Gastrocnemius medialis (tissue), 4 donors: ENCODE measurements at regions not wholly inside any gene's neighbourhood (a gene's known extent, or its start where the extent isn't known, plus 50 kb on each side); places are given as distances from the start of the nearest gene placed in this dataset.
A peak's percentile ranks its signal among the peaks of the same experiment; 100 is the strongest.

ENCODE experiments used
- ATAC-seq, 2 donors: fragments of 150-250 bp; one replicate each; pipeline ENCODE4 v1.9.1; 2016
- DNase-seq, 2 donors: peaks; one replicate each; pipeline ENCODE4 v3.0.0-alpha.2; 2019
- H3K27ac ChIP-seq, 4 donors: fragments of 200-600 bp; sonication (generic); 1 replicate in 1 of 4; 2 replicates in 3 of 4; pipeline ENCODE4 v1.5.1; 2016 to 2018; ENCODE audit warnings: mild to moderate bottlenecking in 2 of 4, moderate library complexity in 1 of 4
- H3K27me3 ChIP-seq, 3 donors: fragments of 200-600 bp; sonication (generic) in 2 of 3; 1 replicate in 1 of 3; 2 replicates in 2 of 3; pipeline versions ENCODE4 v1.5.1 to v1.6.0; 2016 to 2019; ENCODE audit warnings: mild to moderate bottlenecking in 1 of 3, moderate library complexity in 1 of 3
- H3K36me3 ChIP-seq, 2 donors: fragments of 200-600 bp; sonication (generic) in 1 of 2; one replicate each; pipeline ENCODE4 v1.5.1; 2017 to 2018
- H3K4me1 ChIP-seq, 2 donors: fragments of 200-600 bp; sonication (generic) in 1 of 2; one replicate each; pipeline ENCODE4 v1.5.1; 2016 to 2017; ENCODE audit warnings: mild to moderate bottlenecking in 2 of 2
- H3K4me3 ChIP-seq, 4 donors: fragments of 200-600 bp; sonication (generic) in 3 of 4; 1 replicate in 1 of 4; 2 replicates in 3 of 4; pipeline ENCODE4 v1.5.1; 2016 to 2019; ENCODE audit warnings: mild to moderate bottlenecking in 2 of 4
- H3K9me3 ChIP-seq, 3 donors: fragments of 200-600 bp; sonication (generic) in 2 of 3; 1 replicate in 1 of 3; 2 replicates in 2 of 3; pipeline ENCODE4 v1.5.1; 2016 to 2019
- CTCF ChIP-seq, 5 experiments: fragments of 450-650 bp in 3 of 5; fragments of 200-600 bp in 2 of 5; sonication (generic) in 2 of 5; IDR thresholded peaks in 4 of 5; conservative IDR thresholded peaks in 1 of 5; 1 replicate in 4 of 5; 2 replicates in 1 of 5; pipeline ENCODE4 v1.5.1; 2016 to 2019; ENCODE audit warnings: antibody characterized with exemption in 5 of 5, mild to moderate bottlenecking in 3 of 5, moderate library complexity in 3 of 5
- POLR2A ChIP-seq, 2 donors: fragments of 450-650 bp; IDR thresholded peaks; one replicate each; pipeline ENCODE4 v1.6.1; 2017; ENCODE audit warnings: antibody characterized with exemption in 2 of 2, mild to moderate bottlenecking in 2 of 2, moderate library complexity in 2 of 2
- in situ Hi-C, 4 donors: fragments of 200-750 bp; cut with MboI; loops; one replicate each; pipeline versions ENCODE4 v1.15.0 to v1.8.0; 2017; ENCODE audit warnings: low sequenced_read_pairs in 4 of 4
- intact Hi-C: fragments of 100-400 bp; cut with DNase I; formaldehyde crosslinking; loops from one replicate; pipeline ENCODE4 v1.15.1; 2023; ENCODE audit warnings: low total_unique reads

GRCh38 chr13:79642596-79642995 lies 161.6 kb downstream of the NDFIP2 start:
- Histone ChIP-seq H3K4me1 (peaks cover 18 to 45% of the 10 kb centered on the region in 2 donors), H3K36me3 (no peaks in the 10 kb centered on the region), H3K9me3 (no peaks in the 10 kb centered on the region), H3K4me3 (no peak overlapping the region), H3K27ac (peak overlapping the region in 3 of 4 donors; percentile 2 to 85 (median 4)), H3K27me3 (no peaks in the 10 kb centered on the region)
- in situ Hi-C loops (no loop called here), intact Hi-C loops (no loop called here)
- no peak for TF ChIP-seq CTCF (IDR thresholded peaks at IDR 0.05 in 4 of 5, conservative IDR thresholded peaks at IDR 0.05 in 1 of 5)
- TF ChIP-seq POLR2A (IDR thresholded peaks at IDR 0.05) = no peak
- no peak for DNase-seq
- ATAC-seq = peak in 1 of 2 donors; percentile 23

- ATAC-seq (peak; percentile 99 to 100), DNase-seq (peak; percentile 69 to 80)
- no peak for TF ChIP-seq CTCF (IDR thresholded peaks at IDR 0.05 in 4 of 5, conservative IDR thresholded peaks at IDR 0.05 in 1 of 5)
- TF ChIP-seq POLR2A (IDR thresholded peaks at IDR 0.05) = no peak
- intact Hi-C loops = loop anchor here (2.0 to 10.0 kb wide), 2 partner anchors 22 to 232 kb away; partner anchors contain the start of gene RBM26
- H3K4me1 ChIP-seq = peaks cover 16 to 31% of the 10 kb centered on the region in 2 donors
- H3K27me3 ChIP-seq = no peaks in the 10 kb centered on the region
- no peaks in the 10 kb centered on the region for H3K36me3 ChIP-seq
- no peaks in the 10 kb centered on the region for H3K9me3 ChIP-seq
- H3K4me3 ChIP-seq = peak overlapping the region in 2 of 4 donors; percentile 20 to 27
- H3K27ac ChIP-seq = peak overlapping the region; percentile 9 to 83 (median 73)
- in situ Hi-C loops = loop anchor here in 2 of 4 donors (5.0 to 10.0 kb wide), 2 partner anchors 698 to 700 kb away; no protein-coding TSS in a partner anchor
These were observed 156.3 kb downstream of the NDFIP2 start for GRCh38 chr13:79637133-79637763.

- in situ Hi-C loops (loop anchor here in 1 of 4 donors (10.0 kb wide), 1 partner anchor 704 kb away; no protein-coding TSS in a partner anchor), intact Hi-C loops (loop anchor here (1.0 to 10.0 kb wide), 3 partner anchors 45 to 711 kb away; partner anchors contain the start of genes RBM26 and SPRY2)
- no peaks in the 10 kb centered on the region for H3K9me3 ChIP-seq
- TF ChIP-seq CTCF (IDR thresholded peaks at IDR 0.05 in 4 of 5, conservative IDR thresholded peaks at IDR 0.05 in 1 of 5) = peak in 4 of 5 experiments; percentile 19 to 58 (median 56)
- TF ChIP-seq POLR2A (IDR thresholded peaks at IDR 0.05) = no peak
- peaks cover 4 to 8% of the 10 kb centered on the region in 2 donors for H3K4me1 ChIP-seq
- no peaks in the 10 kb centered on the region for H3K27me3 ChIP-seq
- H3K4me3 ChIP-seq = no peak overlapping the region
- peak; percentile 99 for ATAC-seq
- H3K36me3 ChIP-seq = no peaks in the 10 kb centered on the region
- H3K27ac ChIP-seq = peak overlapping the region in 3 of 4 donors; percentile 52 to 65 (median 61)
- peak; percentile 5 to 38 for DNase-seq
These were observed 150.2 kb downstream of the NDFIP2 start for GRCh38 chr13:79631051-79631659.

- in situ Hi-C loops = no loop called here
- Histone ChIP-seq H3K9me3 (no peaks in the 10 kb centered on the region), H3K27ac (no peak overlapping the region), H3K4me3 (no peak overlapping the region), H3K4me1 (peaks cover 4 to 8% of the 10 kb centered on the region in 2 donors), H3K36me3 (no peaks in the 10 kb centered on the region), H3K27me3 (no peaks in the 10 kb centered on the region)
- no peak for DNase-seq
- intact Hi-C loops = no loop called here
- TF ChIP-seq CTCF (IDR thresholded peaks at IDR 0.05 in 4 of 5, conservative IDR thresholded peaks at IDR 0.05 in 1 of 5) (no peak), POLR2A (IDR thresholded peaks at IDR 0.05) (no peak)
- ATAC-seq = no peak
These were observed 147.5 kb downstream of the NDFIP2 start for GRCh38 chr13:79628463-79628862.
